ENCODE measurements at regions not wholly inside any gene's neighbourhood (a gene's known extent, or its start where the extent isn't known, plus 50 kb on each side); places are given as distances from the start of the nearest gene placed in this dataset.

DNA sequence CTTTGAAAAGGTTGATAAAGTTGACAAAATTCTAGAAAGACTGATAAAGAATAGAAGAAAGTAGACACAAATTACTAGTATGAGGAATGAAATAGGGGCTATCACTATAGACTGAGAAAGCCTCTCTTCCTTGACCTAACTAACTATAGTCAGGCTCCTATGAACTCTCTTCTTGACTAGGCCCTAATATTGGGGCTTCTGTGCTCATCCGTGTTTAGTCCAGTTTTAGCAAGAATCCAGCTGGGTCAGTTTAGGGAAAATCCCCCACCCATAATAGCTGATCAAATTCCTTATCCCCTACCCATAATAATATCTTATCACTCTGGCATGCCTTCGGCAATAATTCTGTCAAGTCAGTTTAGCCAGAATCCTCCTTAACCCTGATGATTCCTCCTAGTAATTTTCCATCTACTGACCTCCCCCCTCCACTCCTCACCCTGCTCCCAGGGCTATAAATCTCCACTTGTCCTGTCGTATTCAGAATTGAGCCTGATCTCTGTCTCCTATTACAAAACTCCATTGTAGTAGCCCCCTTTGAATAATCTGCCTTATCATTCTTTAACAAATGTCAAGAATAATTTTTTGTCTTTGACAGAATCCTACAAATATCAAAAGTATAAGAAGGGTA is 138.1 kb downstream of the TFAP2A start:
- Histone ChIP-seq H3K9me3 (no peaks in the 10 kb centered on the region), H3K27me3 (no peaks in the 10 kb centered on the region), H3K4me3 (no peak overlapping the region), H3K4me1 (no peaks in the 10 kb centered on the region), H3K27ac (no peak overlapping the region), H3K36me3 (no peaks in the 10 kb centered on the region)
- intact Hi-C loops (cut with DNase I): no loop called here
- DNase-seq (ENCODE audit: extremely low spot score in 2 of 2): no peak
- TF ChIP-seq POLR2A (IDR thresholded peaks at IDR 0.05): no peak
- no peak for TF ChIP-seq POLR2AphosphoS5 (IDR thresholded peaks at IDR 0.05; ENCODE audit: insufficient read depth in 1 of 2, low read depth in 1 of 2)
- TF ChIP-seq, protein P1, sequence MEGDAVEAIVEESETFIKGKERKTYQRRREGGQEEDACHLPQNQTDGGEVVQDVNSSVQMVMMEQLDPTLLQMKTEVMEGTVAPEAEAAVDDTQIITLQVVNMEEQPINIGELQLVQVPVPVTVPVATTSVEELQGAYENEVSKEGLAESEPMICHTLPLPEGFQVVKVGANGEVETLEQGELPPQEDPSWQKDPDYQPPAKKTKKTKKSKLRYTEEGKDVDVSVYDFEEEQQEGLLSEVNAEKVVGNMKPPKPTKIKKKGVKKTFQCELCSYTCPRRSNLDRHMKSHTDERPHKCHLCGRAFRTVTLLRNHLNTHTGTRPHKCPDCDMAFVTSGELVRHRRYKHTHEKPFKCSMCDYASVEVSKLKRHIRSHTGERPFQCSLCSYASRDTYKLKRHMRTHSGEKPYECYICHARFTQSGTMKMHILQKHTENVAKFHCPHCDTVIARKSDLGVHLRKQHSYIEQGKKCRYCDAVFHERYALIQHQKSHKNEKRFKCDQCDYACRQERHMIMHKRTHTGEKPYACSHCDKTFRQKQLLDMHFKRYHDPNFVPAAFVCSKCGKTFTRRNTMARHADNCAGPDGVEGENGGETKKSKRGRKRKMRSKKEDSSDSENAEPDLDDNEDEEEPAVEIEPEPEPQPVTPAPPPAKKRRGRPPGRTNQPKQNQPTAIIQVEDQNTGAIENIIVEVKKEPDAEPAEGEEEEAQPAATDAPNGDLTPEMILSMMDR (IDR thresholded peaks at IDR 0.05): no peak

DNA sequence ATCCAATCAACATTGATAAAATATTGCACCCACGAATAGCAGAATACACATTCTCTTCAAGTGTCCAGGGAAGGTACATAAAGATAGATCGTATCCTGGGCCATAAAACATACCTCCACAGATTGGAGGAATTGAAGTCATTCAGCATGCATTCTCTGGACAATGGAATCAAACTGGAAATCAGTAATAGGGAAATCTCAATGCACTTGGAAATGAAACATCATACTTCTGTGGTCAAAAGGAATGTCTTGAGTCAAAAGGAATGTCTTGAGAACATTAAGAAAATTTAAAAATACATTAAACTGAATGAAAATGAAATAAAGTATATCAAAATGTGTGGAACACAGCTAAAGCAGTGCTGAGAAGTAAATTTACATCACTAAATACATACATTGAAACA is 138.8 kb downstream of the TFAP2A start:
- H3K4me3 ChIP-seq: no peak overlapping the region
- intact Hi-C loops (cut with DNase I): no loop called here

DNA sequence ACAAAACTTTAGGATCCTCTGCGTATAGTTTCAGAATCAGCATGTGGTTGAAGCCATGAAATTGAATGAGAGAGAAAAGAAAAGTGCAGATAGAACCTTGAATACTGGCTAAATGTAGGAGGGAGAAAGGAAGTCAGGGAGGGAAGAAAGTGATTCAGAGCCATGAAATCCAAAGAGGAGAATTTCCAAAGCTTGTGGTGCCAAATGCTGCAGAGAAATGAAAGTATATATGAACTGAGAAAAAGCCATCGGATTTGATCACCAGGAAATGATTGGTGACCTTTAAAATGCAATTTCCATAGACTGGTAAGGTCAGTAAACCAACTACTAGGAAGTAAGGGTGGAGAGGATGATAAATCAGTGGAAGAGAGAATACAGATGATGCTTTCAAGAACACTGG is 142.3 kb downstream of the TFAP2A start:
- TF ChIP-seq, protein P1 (IDR thresholded peaks at IDR 0.05): no peak
- TF ChIP-seq POLR2A (IDR thresholded peaks at IDR 0.05): no peak
- no peak for TF ChIP-seq POLR2AphosphoS5 (IDR thresholded peaks at IDR 0.05; ENCODE audit: insufficient read depth in 1 of 2, low read depth in 1 of 2)
- H3K27me3 ChIP-seq: no peaks in the 10 kb centered on the region
- DNase-seq (ENCODE audit: extremely low spot score in 2 of 2): no peak
- no peaks in the 10 kb centered on the region for H3K4me1 ChIP-seq
- no peaks in the 10 kb centered on the region for H3K9me3 ChIP-seq
- H3K36me3 ChIP-seq: no peaks in the 10 kb centered on the region
- H3K27ac ChIP-seq: no peak overlapping the region
- intact Hi-C loops (cut with DNase I): no loop called here
- H3K4me3 ChIP-seq: no peak overlapping the region

More for the DNA sequence above, 138.8 kb downstream of the TFAP2A start:
- Histone ChIP-seq H3K9me3 (no peaks in the 10 kb centered on the region), H3K27me3 (no peaks in the 10 kb centered on the region), H3K36me3 (no peaks in the 10 kb centered on the region), H3K4me1 (no peaks in the 10 kb centered on the region), H3K27ac (no peak overlapping the region)
- TF ChIP-seq POLR2A (IDR thresholded peaks at IDR 0.05): no peak
- TF ChIP-seq POLR2AphosphoS5 (IDR thresholded peaks at IDR 0.05; ENCODE audit: insufficient read depth in 1 of 2, low read depth in 1 of 2): no peak
- TF ChIP-seq, protein P1 (IDR thresholded peaks at IDR 0.05): no peak
- no peak for DNase-seq (ENCODE audit: extremely low spot score in 2 of 2)

DNA sequence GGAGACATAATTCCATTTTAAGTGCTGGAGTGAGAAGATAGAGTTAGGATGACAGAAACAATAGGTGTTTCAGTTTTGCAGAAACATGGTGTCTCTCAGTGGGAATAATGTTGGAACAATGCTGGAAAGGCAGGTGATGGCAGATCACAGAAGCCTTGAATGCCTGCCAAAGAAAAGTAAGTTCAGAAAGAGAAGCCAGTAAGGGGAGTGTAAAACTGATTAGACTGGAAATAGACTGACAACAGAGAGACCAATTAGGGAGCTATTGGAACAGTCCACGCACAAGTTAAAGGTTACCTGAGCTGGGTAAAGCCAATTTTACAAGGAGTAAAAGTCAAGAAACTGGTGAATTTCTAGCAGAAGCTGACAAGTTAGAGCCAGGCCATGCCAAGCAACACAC is 142.9 kb downstream of the TFAP2A start:
- H3K36me3 ChIP-seq: no peaks in the 10 kb centered on the region
- no peak for DNase-seq (ENCODE audit: extremely low spot score in 2 of 2)
- H3K27ac ChIP-seq: no peak overlapping the region
- intact Hi-C loops (cut with DNase I): no loop called here
- no peaks in the 10 kb centered on the region for H3K9me3 ChIP-seq
- no peak overlapping the region for H3K4me3 ChIP-seq
- no peaks in the 10 kb centered on the region for H3K4me1 ChIP-seq
- TF ChIP-seq POLR2AphosphoS5 (IDR thresholded peaks at IDR 0.05; ENCODE audit: insufficient read depth in 1 of 2, low read depth in 1 of 2) (no peak), POLR2A (IDR thresholded peaks at IDR 0.05) (no peak)
- TF ChIP-seq, protein P1 (IDR thresholded peaks at IDR 0.05): no peak
- no peaks in the 10 kb centered on the region for H3K27me3 ChIP-seq

DNA sequence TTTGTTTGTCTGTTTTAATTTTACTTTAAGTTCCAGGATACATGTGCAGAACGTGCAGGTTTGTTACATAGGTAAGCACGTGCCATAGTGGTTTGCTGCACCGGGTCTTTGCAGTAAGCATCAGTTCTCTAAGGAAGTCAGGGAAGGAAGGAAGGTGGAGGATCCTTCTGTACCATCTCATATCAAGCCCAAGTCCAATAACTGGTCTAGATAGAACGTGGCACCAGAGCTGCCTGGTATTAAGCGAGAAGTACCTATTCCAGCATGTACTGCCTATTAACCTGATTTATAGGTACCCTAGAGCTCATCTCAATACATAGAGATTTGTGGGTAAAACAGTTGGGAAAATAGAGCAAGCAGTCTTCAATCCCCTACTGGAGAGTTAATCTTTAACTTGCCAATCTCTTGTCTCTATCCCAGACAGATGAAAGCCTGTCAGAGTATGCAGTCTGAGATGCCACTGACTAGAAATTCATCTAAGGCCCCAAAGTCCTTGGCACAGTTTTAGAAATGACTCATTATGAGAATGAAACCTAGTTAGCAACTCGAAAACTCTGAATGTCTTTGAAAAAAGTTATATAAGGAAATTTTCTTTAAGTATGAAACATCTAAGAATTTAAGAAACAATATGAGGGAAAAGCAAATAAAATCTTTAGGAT is 144.9 kb downstream of the TFAP2A start:
- no peak overlapping the region for H3K27ac ChIP-seq

More for the DNA sequence above, 144.9 kb downstream of the TFAP2A start:
- TF ChIP-seq, protein P1 (IDR thresholded peaks at IDR 0.05): no peak
- TF ChIP-seq POLR2A (IDR thresholded peaks at IDR 0.05) (no peak), POLR2AphosphoS5 (IDR thresholded peaks at IDR 0.05; ENCODE audit: insufficient read depth in 1 of 2, low read depth in 1 of 2) (no peak)
- no peak overlapping the region for H3K4me3 ChIP-seq
- no peaks in the 10 kb centered on the region for H3K9me3 ChIP-seq
- H3K4me1 ChIP-seq: no peaks in the 10 kb centered on the region
- no peaks in the 10 kb centered on the region for H3K27me3 ChIP-seq
- DNase-seq (ENCODE audit: extremely low spot score in 2 of 2): no peak
- intact Hi-C loops (cut with DNase I): no loop called here
- H3K36me3 ChIP-seq: no peaks in the 10 kb centered on the region

All from vagina (tissue), 2 donors.